ENCODE measurements at regions not wholly inside any gene's neighbourhood (a gene's known extent, or its start where the extent isn't known, plus 50 kb on each side); places are given as distances from the start of the nearest gene placed in this dataset.

DNA sequence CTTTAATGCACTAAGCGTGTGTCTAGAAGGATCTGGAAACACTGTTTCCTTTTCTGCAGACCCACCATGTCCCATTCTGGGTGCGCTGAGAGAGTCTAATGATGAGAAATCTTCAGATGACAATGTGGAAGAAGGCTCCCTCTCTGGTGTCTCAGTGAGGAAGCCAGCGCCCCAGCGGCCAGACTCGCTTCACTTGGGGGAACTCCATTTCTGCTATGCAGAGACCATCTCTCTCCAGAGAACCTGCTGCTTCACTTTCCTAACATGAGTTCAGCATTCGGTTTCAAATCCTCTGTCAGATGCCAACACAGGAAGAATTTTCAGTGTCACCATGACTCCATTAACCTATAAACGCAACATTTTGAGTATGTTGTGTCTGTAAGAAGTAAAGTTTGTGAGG, 121.8 kb downstream of the SYF2 start:
- TF ChIP-seq TAF1 (IDR thresholded peaks at IDR 0.05; ENCODE audit: low read depth, low read length) (no peak), POLR2A (IDR thresholded peaks at IDR 0.05; ENCODE audit: low read depth, low read length) (no peak), POLR2AphosphoS5 (IDR thresholded peaks at IDR 0.05; ENCODE audit: low read depth, low read length) (no peak), SPI1 (IDR thresholded peaks at IDR 0.05; ENCODE audit: low read depth, low read length) (no peak), PAX5 (IDR thresholded peaks at IDR 0.05; ENCODE audit: insufficient read depth, low read length, severe bottlenecking) (no peak)
